ENCODE measurements at regions not wholly inside any gene's neighbourhood (a gene's known extent, or its start where the extent isn't known, plus 50 kb on each side); places are given as distances from the start of the nearest gene placed in this dataset.

DNA sequence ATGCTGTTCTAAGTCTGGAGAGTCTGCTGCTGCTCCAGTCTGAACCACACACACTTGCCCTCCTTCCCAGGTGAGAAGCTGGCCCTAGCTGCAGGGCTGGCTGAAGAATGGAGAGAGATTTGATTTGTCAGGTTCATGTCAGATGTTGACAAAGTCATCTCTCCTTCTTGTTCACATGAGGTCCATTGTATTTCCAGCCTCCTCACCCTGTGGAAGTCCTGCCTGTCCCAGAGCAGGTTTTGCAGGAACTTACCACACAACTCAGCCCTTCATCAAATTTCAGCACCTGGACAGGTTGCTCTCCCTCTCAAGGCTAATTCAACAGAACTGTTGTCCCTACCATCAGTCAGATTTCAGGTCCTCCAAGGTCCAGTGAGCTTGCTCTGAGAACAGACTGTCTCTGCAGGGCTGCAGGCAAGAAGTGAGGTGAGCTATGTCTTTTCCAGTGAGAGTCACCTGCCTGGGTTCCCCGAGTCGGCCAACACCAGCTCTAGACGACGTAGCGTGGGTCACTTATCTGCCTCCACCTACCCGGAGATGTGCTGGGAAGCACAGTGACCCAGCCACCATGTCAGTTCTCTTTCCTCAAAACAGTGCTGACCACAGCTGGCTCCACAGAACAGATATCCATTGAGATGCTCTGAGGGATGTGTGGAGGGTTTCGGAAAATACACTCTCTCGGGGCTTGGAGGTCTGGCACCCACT, 58.0 kb upstream of the CD93 start (continued):
- TF ChIP-seq SUPT20H (IDR thresholded peaks at IDR 0.05; ENCODE audit: borderline replicate concordance, control insufficient read depth, low read depth, low read length) (no peak), ETV6 (conservative IDR thresholded peaks at IDR 0.05 in 1 of 2, IDR thresholded peaks at IDR 0.05 in 1 of 2; ENCODE audit: borderline replicate concordance in 1 of 2, low read depth in 1 of 2) (no peak), EGR1 (IDR thresholded peaks at IDR 0.05; ENCODE audit: borderline replicate concordance in 1 of 2, low read depth in 2 of 2, low read length in 2 of 2) (no peak), BHLHE40 (IDR thresholded peaks at IDR 0.05; ENCODE audit: borderline replicate concordance in 1 of 2, low read depth in 2 of 2, low read length in 1 of 2) (no peak), LARP7 (IDR thresholded peaks at IDR 0.05) (no peak)

DNA sequence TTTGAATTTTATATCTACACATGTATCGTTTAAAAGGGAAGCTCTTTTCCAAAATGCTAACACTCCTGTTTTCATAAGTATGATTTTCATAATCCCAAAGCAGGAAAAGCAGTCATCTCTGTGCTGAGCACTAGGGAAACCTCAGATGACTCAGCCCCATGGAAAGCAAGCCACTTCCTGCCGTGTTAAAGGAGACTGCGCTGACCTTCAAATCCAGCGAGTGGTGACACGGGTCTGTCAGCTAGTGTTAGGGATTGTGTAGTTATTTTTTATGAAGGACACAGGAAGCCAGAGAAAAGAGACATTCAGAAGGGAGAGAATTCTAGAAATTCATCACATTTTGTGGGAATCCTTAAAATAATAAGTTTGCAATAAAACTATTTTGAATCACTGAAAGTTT, 57.0 kb upstream of the CD93 start:
- WGBS (ENCODE audit: insufficient coverage, insufficient replicate concordance, low lambda C conversion rate, missing lambda C conversion rate), result 15% methylated on average over 5 of the region's 5 CpGs
- ChIA-PET SMC1A (ENCODE audit: uncharacterized antibody, unreplicated experiment) (interaction anchor here (1.3 to 6.1 kb wide), 4 partner anchors 10 to 59 kb away, joined by 3 to 28 read pairs (median 8); no protein-coding TSS in a partner anchor), CTCF (interaction anchor here (1.0 to 2.9 kb wide), 4 partner anchors 17 to 92 kb away, joined by 3 to 10 read pairs (median 4); no protein-coding TSS in a partner anchor), POLR2A (interaction anchor here (0.6 to 1.5 kb wide), 3 partner anchors 16 to 75 kb away, joined by 3 read pairs; no protein-coding TSS in a partner anchor), RAD21 (ENCODE audit: unreplicated experiment) (interaction anchor here (1.1 to 2.8 kb wide), 5 partner anchors 15 to 60 kb away, joined by 3 to 16 read pairs (median 4); no protein-coding TSS in a partner anchor)
- no peak overlapping the region for H3K4me3 ChIP-seq
- no TSS peak for BruUV-seq (replicated peaks)
- no peak overlapping the region for H2AFZ ChIP-seq (ENCODE audit: control insufficient read depth, low read depth, low read length)
- H3K36me3 ChIP-seq (ENCODE audit: control insufficient read depth in 2 of 2, insufficient read depth in 2 of 2, low read length in 1 of 2), result no peaks in the 10 kb centered on the region
- H3K9me3 ChIP-seq (replicated peaks; ENCODE audit: control insufficient read depth, insufficient read depth, low read length), result no peaks in the 10 kb centered on the region
- DNase-seq (ENCODE audit: low read depth, low spot score), result no peak
- intact Hi-C loops (cut with micrococcal nuclease; ENCODE audit: unreplicated experiment), result no loop called here
- H3K4me1 ChIP-seq (ENCODE audit: control insufficient read depth, insufficient read depth, low read length), result peaks cover 36% of the 10 kb centered on the region
- peak; percentile 7 for FAIRE-seq
- ATAC-seq, result no peak
- H3K4me2 ChIP-seq (ENCODE audit: control insufficient read depth, insufficient read depth), result no peak overlapping the region; the same call in 1 of the 2 replicates
- H3K27me3 ChIP-seq (replicated peaks in 1 of 2; ENCODE audit: control insufficient read depth in 2 of 2, insufficient read depth in 2 of 2, low read length in 1 of 2), result no peaks in the 10 kb centered on the region
- in situ Hi-C loops (cut with MboI), result no loop called here
- no peaks in the 10 kb centered on the region for H4K20me1 ChIP-seq (ENCODE audit: control insufficient read depth, insufficient read depth)
- H3K27ac ChIP-seq (ENCODE audit: control insufficient read depth, insufficient read depth), result no peak overlapping the region; the same call in 1 of the 2 replicates
- no peak overlapping the region for H3K9ac ChIP-seq (ENCODE audit: control insufficient read depth, insufficient read depth, low read length)
- no peaks in the 10 kb centered on the region for H3K79me2 ChIP-seq (ENCODE audit: control insufficient read depth, insufficient read depth, low read length)
- TF ChIP-seq NFIC (IDR thresholded peaks at IDR 0.05; ENCODE audit: low read depth, low read length) (no peak), RAD21 (IDR thresholded peaks at IDR 0.05; ENCODE audit: insufficient read depth, low read depth, low read length) (0 out of 2 replicates have a peak, but pooled peaks have one; percentile 1), BACH1 (IDR thresholded peaks at IDR 0.05; ENCODE audit: borderline replicate concordance) (no peak), CHD4 (IDR thresholded peaks at IDR 0.05) (no peak), RUNX3 (IDR thresholded peaks at IDR 0.05; ENCODE audit: low read length) (peak; percentile 73), ZSCAN29 (IDR thresholded peaks at IDR 0.05) (no peak), ETV6 (conservative IDR thresholded peaks at IDR 0.05 in 1 of 2, IDR thresholded peaks at IDR 0.05 in 1 of 2; ENCODE audit: borderline replicate concordance in 1 of 2, low read depth in 1 of 2) (peak in 1 of 2 experiments; percentile 71; a peak in 2 of 4 replicates), JUNB (IDR thresholded peaks at IDR 0.05) (peak; percentile 49), YBX1 (IDR thresholded peaks at IDR 0.05) (no peak), STAT1 (conservative IDR thresholded peaks at IDR 0.05) (no peak), EED (IDR thresholded peaks at IDR 0.05; ENCODE audit: low read depth) (peak; percentile 88), PML (IDR thresholded peaks at IDR 0.05; ENCODE audit: low read length) (no peak), NR2C1 (IDR thresholded peaks at IDR 0.05) (no peak), CBFB (IDR thresholded peaks at IDR 0.05; ENCODE audit: low read depth) (0 out of 2 replicates have a peak, but pooled peaks have one; percentile 36), IKZF2 (IDR thresholded peaks at IDR 0.05) (peak in 1 of 2 experiments; percentile 34; a peak in 1 of 4 replicates)
- TF ChIP-seq, protein P1, sequence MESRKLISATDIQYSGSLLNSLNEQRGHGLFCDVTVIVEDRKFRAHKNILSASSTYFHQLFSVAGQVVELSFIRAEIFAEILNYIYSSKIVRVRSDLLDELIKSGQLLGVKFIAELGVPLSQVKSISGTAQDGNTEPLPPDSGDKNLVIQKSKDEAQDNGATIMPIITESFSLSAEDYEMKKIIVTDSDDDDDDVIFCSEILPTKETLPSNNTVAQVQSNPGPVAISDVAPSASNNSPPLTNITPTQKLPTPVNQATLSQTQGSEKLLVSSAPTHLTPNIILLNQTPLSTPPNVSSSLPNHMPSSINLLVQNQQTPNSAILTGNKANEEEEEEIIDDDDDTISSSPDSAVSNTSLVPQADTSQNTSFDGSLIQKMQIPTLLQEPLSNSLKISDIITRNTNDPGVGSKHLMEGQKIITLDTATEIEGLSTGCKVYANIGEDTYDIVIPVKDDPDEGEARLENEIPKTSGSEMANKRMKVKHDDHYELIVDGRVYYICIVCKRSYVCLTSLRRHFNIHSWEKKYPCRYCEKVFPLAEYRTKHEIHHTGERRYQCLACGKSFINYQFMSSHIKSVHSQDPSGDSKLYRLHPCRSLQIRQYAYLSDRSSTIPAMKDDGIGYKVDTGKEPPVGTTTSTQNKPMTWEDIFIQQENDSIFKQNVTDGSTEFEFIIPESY (IDR thresholded peaks at IDR 0.05), result no peak
- TF ChIP-seq, protein P2, sequence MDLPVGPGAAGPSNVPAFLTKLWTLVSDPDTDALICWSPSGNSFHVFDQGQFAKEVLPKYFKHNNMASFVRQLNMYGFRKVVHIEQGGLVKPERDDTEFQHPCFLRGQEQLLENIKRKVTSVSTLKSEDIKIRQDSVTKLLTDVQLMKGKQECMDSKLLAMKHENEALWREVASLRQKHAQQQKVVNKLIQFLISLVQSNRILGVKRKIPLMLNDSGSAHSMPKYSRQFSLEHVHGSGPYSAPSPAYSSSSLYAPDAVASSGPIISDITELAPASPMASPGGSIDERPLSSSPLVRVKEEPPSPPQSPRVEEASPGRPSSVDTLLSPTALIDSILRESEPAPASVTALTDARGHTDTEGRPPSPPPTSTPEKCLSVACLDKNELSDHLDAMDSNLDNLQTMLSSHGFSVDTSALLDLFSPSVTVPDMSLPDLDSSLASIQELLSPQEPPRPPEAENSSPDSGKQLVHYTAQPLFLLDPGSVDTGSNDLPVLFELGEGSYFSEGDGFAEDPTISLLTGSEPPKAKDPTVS (IDR thresholded peaks at IDR 0.05; ENCODE audit: low read depth, low read length), result no peak

Data from GM12878 (cell line).